DND-41 (cell line): ENCODE measurements at regions not wholly inside any gene's neighbourhood (a gene's known extent, or its start where the extent isn't known, plus 50 kb on each side); places are given as distances from the start of the nearest gene placed in this dataset.
"Not testable (repeated sequence)": the region's sequence is repeated elsewhere in the genome, so short reads cannot be mapped to it uniquely, and the experiment has no call there.

Experiments used
- ATAC-seq: fragments of 200-7000 bp; cut with Tn5 transposase; 3 replicates; pipeline ENCODE4 v1.9.1; 2021; ENCODE audit warnings: low read depth; ENCODE audit not compliant: insufficient read depth
- DNase-seq: peaks from one replicate; pipeline ENCODE4 v3.0.0-alpha.2; 2020
- H2AFZ ChIP-seq: 2 replicates; pipeline ENCODE4 v1.6.0; 2012; ENCODE audit warnings: low read depth, low read length
- H3K27ac ChIP-seq: 2 replicates; pipeline ENCODE4 v1.5.1; 2012; ENCODE audit warnings: low read length, inconsistent platforms
- H3K27me3 ChIP-seq: fragments of 200-600 bp; sonication (generic); 2 replicates; pipeline ENCODE4 v1.6.0; 2012; ENCODE audit warnings: low read length, mild to moderate bottlenecking, inconsistent platforms; ENCODE audit not compliant: insufficient read depth, poor library complexity
- H3K36me3 ChIP-seq: 2 replicates; pipeline ENCODE4 v1.5.1; 2012; ENCODE audit warnings: low read length, inconsistent platforms; ENCODE audit not compliant: insufficient read depth
- H3K4me1 ChIP-seq: 2 replicates; pipeline ENCODE4 v1.5.1; 2012; ENCODE audit warnings: mild to moderate bottlenecking, low read length; ENCODE audit not compliant: insufficient read depth
- H3K4me2 ChIP-seq: 2 replicates; pipeline ENCODE4 v1.6.0; 2012; ENCODE audit warnings: mild to moderate bottlenecking, moderate library complexity, low read length, inconsistent platforms; ENCODE audit not compliant: insufficient read depth
- H3K4me3 ChIP-seq, 2 experiments: fragments of 200-600 bp in 1 of 2; shearing (Covaris generic) in 1 of 2; 2 replicates each; pipeline ENCODE4 v1.5.1; 2012 to 2016; ENCODE audit warnings: inconsistent platforms in 2 of 2, low read length in 2 of 2, mild to moderate bottlenecking in 2 of 2, low read depth in 1 of 2, moderate library complexity in 1 of 2
- H3K79me2 ChIP-seq: 2 replicates; pipeline ENCODE4 v1.6.0; 2012; ENCODE audit warnings: low read length, inconsistent platforms; ENCODE audit not compliant: insufficient read depth
- H3K9ac ChIP-seq: 2 replicates; pipeline ENCODE4 v1.6.0; 2012; ENCODE audit warnings: low read depth, mild to moderate bottlenecking, inconsistent platforms, low read length, moderate library complexity
- H3K9me3 ChIP-seq: 2 replicates; pipeline ENCODE4 v1.5.1; 2012; ENCODE audit warnings: low read length, moderate library complexity, mild to moderate bottlenecking, inconsistent platforms; ENCODE audit not compliant: insufficient read depth, severe bottlenecking
- H4K20me1 ChIP-seq: 2 replicates; pipeline ENCODE4 v1.6.0; 2012; ENCODE audit warnings: low read length; ENCODE audit not compliant: insufficient read depth
- CTCF ChIP-seq: IDR thresholded peaks from 2 replicates; pipeline ENCODE4 v1.5.1; 2012; ENCODE audit warnings: borderline replicate concordance, low read length, moderate library complexity, mild to moderate bottlenecking; ENCODE audit not compliant: poor library complexity, severe bottlenecking; ENCODE audit errors: extremely low read depth
- EZH2 ChIP-seq: IDR thresholded peaks from 3 replicates; pipeline ENCODE4 v1.6.1; 2012; ENCODE audit warnings: borderline replicate concordance, low read depth, mild to moderate bottlenecking, moderate library complexity, low read length, inconsistent platforms; ENCODE audit not compliant: severe bottlenecking

- no peak overlapping the region for H3K4me3 ChIP-seq
- no peaks in the 10 kb centered on the region for H3K79me2 ChIP-seq
- ATAC-seq (no peak), DNase-seq (no peak)
- H3K27me3 ChIP-seq: no peaks in the 10 kb centered on the region
- no peak overlapping the region for H2AFZ ChIP-seq
- H3K27ac ChIP-seq: no peak overlapping the region
- H3K9me3 ChIP-seq: no peaks in the 10 kb centered on the region
- H3K36me3 ChIP-seq: no peaks in the 10 kb centered on the region
- no peak for TF ChIP-seq CTCF
- TF ChIP-seq EZH2: no peak
- H4K20me1 ChIP-seq: 0 out of 2 replicates have a peak, but pooled peaks cover 4% of the 10 kb centered on the region
- H3K4me1 ChIP-seq: no peaks in the 10 kb centered on the region
- no peak overlapping the region for H3K9ac ChIP-seq
- no peak overlapping the region for H3K4me2 ChIP-seq
These were observed 172.6 kb downstream of the TBC1D2B start for GRCh38 chr15:77904901-77905300.

DNA sequence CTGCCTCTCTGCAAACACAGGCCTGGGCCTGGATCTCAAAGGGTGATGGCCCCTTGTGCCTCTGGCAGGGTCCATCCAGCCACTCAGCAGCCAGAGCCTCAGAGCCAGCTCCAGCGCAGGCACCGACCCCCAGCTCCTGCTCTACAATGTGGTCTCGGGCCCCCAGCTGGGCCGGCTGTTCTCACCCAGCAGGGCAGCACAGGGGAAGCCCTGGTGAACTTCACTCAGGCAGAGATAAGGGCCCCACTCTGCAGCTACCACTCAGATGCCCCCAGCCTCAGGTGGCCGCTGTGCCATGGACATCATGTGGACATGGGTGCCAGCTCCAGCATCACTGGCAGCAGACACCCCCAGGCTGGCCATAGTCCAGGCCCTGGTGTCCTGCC, 173.1 kb downstream of the TBC1D2B start:
- DNase-seq (no peak), ATAC-seq (no peak)
- no peak overlapping the region for H3K27ac ChIP-seq
- no peak for TF ChIP-seq EZH2
- TF ChIP-seq CTCF: no peak
- no peak overlapping the region for H3K4me3 ChIP-seq
- no peaks in the 10 kb centered on the region for H3K9me3 ChIP-seq
- H3K9ac ChIP-seq: no peak overlapping the region
- H3K4me2 ChIP-seq: no peak overlapping the region
- no peaks in the 10 kb centered on the region for H3K27me3 ChIP-seq
- no peak overlapping the region for H2AFZ ChIP-seq
- no peaks in the 10 kb centered on the region for H3K4me1 ChIP-seq
- no peaks in the 10 kb centered on the region for H3K79me2 ChIP-seq
- H3K36me3 ChIP-seq: no peaks in the 10 kb centered on the region
- 0 out of 2 replicates have a peak, but pooled peaks cover 4% of the 10 kb centered on the region for H4K20me1 ChIP-seq

- not testable (repeated sequence) for H3K9me3 ChIP-seq, ATAC-seq, H3K79me2 ChIP-seq, H3K4me1 ChIP-seq, H3K27me3 ChIP-seq, H3K27ac ChIP-seq, H3K36me3 ChIP-seq, DNase-seq, H3K9ac ChIP-seq, H3K4me3 ChIP-seq, H3K4me2 ChIP-seq, H2AFZ ChIP-seq, H4K20me1 ChIP-seq
These were observed 173.6 kb downstream of the TBC1D2B start for GRCh38 chr15:77903761-77904435.

DNA sequence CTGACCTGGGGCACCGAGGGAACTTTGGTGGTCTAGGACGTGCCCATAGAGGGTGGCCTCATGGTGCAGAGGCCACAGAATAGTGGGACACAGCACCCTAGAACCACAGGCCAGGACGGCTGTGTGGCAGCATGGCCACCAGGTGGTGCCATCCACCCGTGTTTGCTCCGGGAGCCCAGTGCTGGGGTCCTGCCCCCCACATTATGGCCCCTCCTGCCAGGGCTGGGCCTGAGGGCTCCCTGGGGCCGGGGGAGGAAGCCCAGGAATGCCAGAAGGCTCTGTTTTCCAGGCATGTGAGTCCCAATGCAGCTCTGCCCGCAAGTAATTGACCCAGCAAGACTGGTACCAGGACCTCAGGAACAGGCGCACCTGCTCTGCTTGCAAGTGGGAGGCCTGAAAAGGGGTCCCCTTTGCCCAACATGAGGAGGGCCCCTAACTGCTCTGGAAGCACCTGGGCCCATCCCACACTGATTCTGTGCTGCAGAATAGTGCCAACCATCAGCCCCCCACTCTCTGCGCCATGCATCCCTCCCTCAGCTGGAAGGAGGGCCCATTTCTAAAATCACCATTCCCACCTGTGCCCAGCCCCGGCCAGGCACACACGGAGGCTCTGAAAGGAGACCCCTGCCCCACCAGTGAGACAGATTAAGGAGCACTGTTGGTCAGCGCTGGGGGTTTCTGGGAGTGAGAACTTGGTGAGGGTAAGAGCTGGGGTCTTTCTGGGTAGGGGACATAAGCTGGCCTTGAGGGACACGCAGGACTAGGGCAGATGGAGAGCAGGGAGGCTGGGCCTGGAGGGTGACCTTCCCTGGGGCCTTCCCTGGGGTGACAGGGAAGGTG, 174.4 kb downstream of the TBC1D2B start:
- H3K9ac ChIP-seq, H3K9me3 ChIP-seq, H3K4me1 ChIP-seq, H2AFZ ChIP-seq, H3K36me3 ChIP-seq, H3K79me2 ChIP-seq, H3K4me2 ChIP-seq, H3K27me3 ChIP-seq, H4K20me1 ChIP-seq, H3K4me3 ChIP-seq, H3K27ac ChIP-seq: not testable (repeated sequence)
- ATAC-seq: peak; percentile 66
- TF ChIP-seq CTCF: peak; percentile 73
- DNase-seq: peak; percentile 34
